GM19467 (cell line): ENCODE measurements at regions not wholly inside any gene's neighbourhood (a gene's known extent, or its start where the extent isn't known, plus 50 kb on each side); places are given as distances from the start of the nearest gene placed in this dataset.
"Not testable (repeated sequence)": the region's sequence is repeated elsewhere in the genome, so short reads cannot be mapped to it uniquely, and the experiment has no call there.

Experiments used
- ATAC-seq: cut with Tn5 transposase; IDR thresholded peaks from one replicate; pipeline ENCODE4 v1.9.1; 2021; ENCODE audit warnings: mild to moderate bottlenecking, moderate library complexity; ENCODE audit not compliant: unreplicated experiment

GRCh38 chr3:177646749-177647148, 449.5 kb upstream of the TBL1XR1 start:
- peak; percentile 56 for ATAC-seq

GRCh38 chr3:177647341-177647740, 450.1 kb upstream of the TBL1XR1 start:
- no peak for ATAC-seq

GRCh38 chr3:177647876-177648275, 450.6 kb upstream of the TBL1XR1 start:
- ATAC-seq, result no peak

- ATAC-seq, result no peak
These were observed 455.4 kb upstream of the TBL1XR1 start for GRCh38 chr3:177652556-177653291.

GRCh38 chr3:177657243-177657642, 460.0 kb upstream of the TBL1XR1 start:
- ATAC-seq, result no peak

GRCh38 chr3:177658354-177658753, 461.1 kb upstream of the TBL1XR1 start:
- no peak for ATAC-seq

GRCh38 chr3:177664380-177665103, 467.3 kb upstream of the TBL1XR1 start:
- not testable (repeated sequence) for ATAC-seq

GRCh38 chr3:177665122-177665808, 468.0 kb upstream of the TBL1XR1 start:
- no peak for ATAC-seq

- no peak for ATAC-seq
These were observed 475.1 kb upstream of the TBL1XR1 start for GRCh38 chr3:177672252-177672911.

GRCh38 chr3:177673112-177673914, 476.0 kb upstream of the TBL1XR1 start:
- ATAC-seq, result no peak

GRCh38 chr3:177674186-177674585, 476.9 kb upstream of the TBL1XR1 start:
- ATAC-seq, result no peak

- no peak for ATAC-seq
These were observed 478.9 kb upstream of the TBL1XR1 start for GRCh38 chr3:177676148-177676547.

- ATAC-seq, result no peak
These were observed 479.8 kb upstream of the TBL1XR1 start for GRCh38 chr3:177676947-177677587.

- ATAC-seq, result peak; percentile 56
These were observed 482.5 kb upstream of the TBL1XR1 start for GRCh38 chr3:177679568-177680471.

- no peak for ATAC-seq
These were observed 483.2 kb upstream of the TBL1XR1 start for GRCh38 chr3:177680472-177680821.

GRCh38 chr3:177681156-177681555, 483.9 kb upstream of the TBL1XR1 start:
- ATAC-seq, result no peak

- ATAC-seq, result no peak
These were observed 484.6 kb upstream of the TBL1XR1 start for GRCh38 chr3:177681852-177682251.

- no peak for ATAC-seq
These were observed 486.3 kb upstream of the TBL1XR1 start for GRCh38 chr3:177683586-177683985.

- ATAC-seq, result no peak
These were observed 489.4 kb upstream of the TBL1XR1 start for GRCh38 chr3:177686671-177687070.
